Ishikawa (cell line): ENCODE measurements at regions not wholly inside any gene's neighbourhood (a gene's known extent, or its start where the extent isn't known, plus 50 kb on each side); places are given as distances from the start of the nearest gene placed in this dataset.

ENCODE experiments used
- EGR1 ChIP-seq: IDR thresholded peaks from 2 replicates; pipeline ENCODE4 v1.6.1; 2012
- EP300 ChIP-seq: IDR thresholded peaks from 2 replicates; pipeline ENCODE4 v1.6.1; 2012; ENCODE audit warnings: borderline replicate concordance
- NFIC ChIP-seq: IDR thresholded peaks from 2 replicates; pipeline ENCODE4 v1.6.1; 2012
- RAD21 ChIP-seq: IDR thresholded peaks from 2 replicates; pipeline ENCODE4 v1.6.1; 2012; ENCODE audit warnings: low read depth
- TCF12 ChIP-seq: IDR thresholded peaks from 2 replicates; pipeline ENCODE4 v1.6.1; 2012; ENCODE audit warnings: low read depth
- TF ChIP-seq, protein P1 (sequence below): IDR thresholded peaks from 2 replicates; pipeline ENCODE4 v1.6.1; 2012
- TF ChIP-seq, protein P2 (sequence below): IDR thresholded peaks from 2 replicates; pipeline ENCODE4 v1.6.1; 2012

DNA sequence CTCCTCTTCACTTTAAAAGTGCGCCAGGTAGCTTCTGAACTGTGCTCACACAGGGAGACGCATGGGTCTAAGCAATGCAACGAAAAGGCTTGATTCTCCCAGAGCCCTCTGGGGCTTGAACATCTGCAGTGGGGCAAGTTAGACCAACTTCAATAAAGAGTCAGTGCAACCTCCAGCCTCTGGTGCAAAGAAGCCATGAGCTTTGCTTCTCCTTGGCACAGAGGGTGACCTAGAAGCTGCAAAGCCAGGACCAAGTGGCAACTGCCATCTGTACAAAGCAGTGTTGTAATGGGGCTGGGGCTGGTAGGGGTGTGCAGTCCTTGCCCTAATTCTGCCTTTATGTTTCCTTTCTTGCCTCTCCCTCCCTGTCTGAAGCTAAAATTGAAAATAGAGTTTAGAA is 219.0 kb upstream of the CD96 start:
- TF ChIP-seq, protein P1, sequence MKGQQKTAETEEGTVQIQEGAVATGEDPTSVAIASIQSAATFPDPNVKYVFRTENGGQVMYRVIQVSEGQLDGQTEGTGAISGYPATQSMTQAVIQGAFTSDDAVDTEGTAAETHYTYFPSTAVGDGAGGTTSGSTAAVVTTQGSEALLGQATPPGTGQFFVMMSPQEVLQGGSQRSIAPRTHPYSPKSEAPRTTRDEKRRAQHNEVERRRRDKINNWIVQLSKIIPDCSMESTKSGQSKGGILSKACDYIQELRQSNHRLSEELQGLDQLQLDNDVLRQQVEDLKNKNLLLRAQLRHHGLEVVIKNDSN, result no peak
- TF ChIP-seq, protein P2, sequence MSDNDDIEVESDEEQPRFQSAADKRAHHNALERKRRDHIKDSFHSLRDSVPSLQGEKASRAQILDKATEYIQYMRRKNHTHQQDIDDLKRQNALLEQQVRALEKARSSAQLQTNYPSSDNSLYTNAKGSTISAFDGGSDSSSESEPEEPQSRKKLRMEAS, result no peak
- no peak for TF ChIP-seq TCF12
- no peak for TF ChIP-seq RAD21
- no peak for TF ChIP-seq NFIC
- TF ChIP-seq EP300, result no peak
- no peak for TF ChIP-seq EGR1
